K562 (cell line): ENCODE measurements at regions not wholly inside any gene's neighbourhood (a gene's known extent, or its start where the extent isn't known, plus 50 kb on each side); places are given as distances from the start of the nearest gene placed in this dataset.

Experiments
- ATAC-seq: fragments of 200-7000 bp; cut with Tn5 transposase; 3 replicates; pipeline ENCODE4 v1.9.1; 2020; ENCODE audit warnings: moderate library complexity
- BruUV-seq: library from RNA; stranded (reverse); fragments of 400-500 nt; replicated peaks from 2 replicates; lab custom pipeline; 2021; lab: Mats Ljungman, UMichigan
- CTCF ChIA-PET: fragments of 300-600 bp; formaldehyde crosslinking; extraction: SDS; loops from one replicate; lab custom pipeline; 2021; ENCODE audit warnings: low intra/inter-chr PET ratio; lab: Yijun Ruan, JAX
- POLR2A ChIA-PET: fragments of 300-600, 350-650 bp; sonication (Branson Sonifier 250); formaldehyde crosslinking; extraction: SDS; loops from one replicate; lab custom pipeline; 2021; ENCODE audit warnings: antibody characterized with exemption, inconsistent platforms; lab: Yijun Ruan, JAX
- DNase-seq, 4 experiments: peaks; one replicate each; pipeline versions ENCODE4 v3.0.0 to v3.0.0-alpha.2; 2011 to 2018; ENCODE audit warnings: low spot score in 3 of 4, mixed read lengths in 3 of 4; ENCODE audit errors: extremely low read depth in 1 of 4
- FAIRE-seq: peaks from 2 replicates; lab custom pipeline; 2011; peaks lifted over from hg19 to GRCh38; lab: Jason Lieb, UNC
- H2AFZ ChIP-seq: 2 replicates; pipeline ENCODE4 v1.6.0; 2011; ENCODE audit warnings: low read depth, low read length, control low read depth, inconsistent platforms
- H3K27ac ChIP-seq: fragments of 200-600 bp; 3 replicates; pipeline ENCODE4 v1.8.0; 2011; ENCODE audit warnings: low read depth, mild to moderate bottlenecking, control low read depth, inconsistent platforms, low read length, moderate library complexity, mixed read lengths; ENCODE audit errors: extremely low read depth
- H3K27me3 ChIP-seq, 2 experiments: fragments of 300-600 bp in 1 of 2; 2 replicates in 1 of 2; 3 replicates in 1 of 2; pipeline versions ENCODE4 v1.6.0 to v1.8.0; 2011; ENCODE audit warnings: inconsistent platforms in 2 of 2, low read length in 2 of 2, mild to moderate bottlenecking in 1 of 2, mixed read lengths in 1 of 2, moderate library complexity in 1 of 2; ENCODE audit not compliant: control insufficient read depth in 2 of 2, insufficient read depth in 2 of 2
- H3K36me3 ChIP-seq: fragments of 300-600 bp; 3 replicates; pipeline ENCODE4 v1.8.0; 2011; ENCODE audit warnings: mild to moderate bottlenecking, low read length, inconsistent platforms; ENCODE audit not compliant: control insufficient read depth, insufficient read depth
- H3K4me1 ChIP-seq, 2 experiments: fragments of 200-600 bp in 1 of 2; replicated peaks in 1 of 2; 2 replicates in 1 of 2; 3 replicates in 1 of 2; pipeline versions ENCODE4 v1.5.1 to v1.8.0; 2011; ENCODE audit warnings: inconsistent platforms in 2 of 2, low read length in 2 of 2, mild to moderate bottlenecking in 1 of 2, mixed read lengths in 1 of 2, moderate library complexity in 1 of 2; ENCODE audit not compliant: control insufficient read depth in 2 of 2, insufficient read depth in 2 of 2
- H3K4me2 ChIP-seq: 2 replicates; pipeline ENCODE4 v1.6.1; 2011; ENCODE audit warnings: low read length, control low read depth, inconsistent platforms, mixed read lengths; ENCODE audit not compliant: insufficient read depth
- H3K4me3 ChIP-seq: fragments of 200-600 bp; sonication (generic), shearing (Covaris generic); 2 replicates; pipeline ENCODE4 v1.5.1; 2016; ENCODE audit warnings: control low read depth, inconsistent platforms
- H3K79me2 ChIP-seq: fragments of 200-600 bp; 3 replicates; pipeline ENCODE4 v1.8.0; 2011; ENCODE audit warnings: low read length, inconsistent platforms; ENCODE audit not compliant: control insufficient read depth, insufficient read depth
- H3K9ac ChIP-seq, 2 experiments: 2 replicates each; pipeline versions ENCODE4 v1.6.0 to v1.6.1; 2011; ENCODE audit warnings: low read depth in 2 of 2, low read length in 2 of 2, control low read depth in 1 of 2, inconsistent platforms in 1 of 2, mild to moderate bottlenecking in 1 of 2, mixed read lengths in 1 of 2; ENCODE audit not compliant: insufficient read depth in 1 of 2
- H3K9me1 ChIP-seq: one replicate; pipeline ENCODE4 v1.6.0; 2011; ENCODE audit warnings: inconsistent platforms, mild to moderate bottlenecking, low read length, moderate library complexity; ENCODE audit not compliant: control insufficient read depth, insufficient read depth
- H3K9me3 ChIP-seq: replicated peaks from 2 replicates; pipeline ENCODE4 v1.5.1; 2011; ENCODE audit warnings: low read depth, low read length, inconsistent platforms; ENCODE audit not compliant: control insufficient read depth, insufficient read depth
- H4K20me1 ChIP-seq: replicated peaks from 2 replicates; pipeline ENCODE4 v1.6.1; 2011; ENCODE audit warnings: low read length, inconsistent platforms, mixed read lengths; ENCODE audit not compliant: control insufficient read depth, insufficient read depth
- C11orf30 ChIP-seq: fragments of 450-650 bp; IDR thresholded peaks from 2 replicates; pipeline ENCODE4 v1.6.1; 2016; ENCODE audit warnings: low read depth, mild to moderate bottlenecking
- CHD4 ChIP-seq: fragments of 200-600 bp; sonication (generic); IDR thresholded peaks from 3 replicates; pipeline ENCODE4 v1.6.1; 2012; ENCODE audit warnings: low read depth, mild to moderate bottlenecking, mixed read lengths, low read length, inconsistent platforms; ENCODE audit not compliant: insufficient read depth, insufficient replicate concordance, poor library complexity, severe bottlenecking
- EGR1 ChIP-seq: fragments of 450-650 bp; conservative IDR thresholded peaks from 2 replicates; pipeline ENCODE4 v1.6.1; 2017; ENCODE audit warnings: mild to moderate bottlenecking
- HDAC2 ChIP-seq: fragments of 450-650 bp; IDR thresholded peaks from 2 replicates; pipeline ENCODE4 v1.6.1; 2016; ENCODE audit warnings: mild to moderate bottlenecking
- PML ChIP-seq: IDR thresholded peaks from 2 replicates; pipeline ENCODE4 v1.6.1; 2012; ENCODE audit warnings: low read length, inconsistent platforms
- SMARCA4 ChIP-seq: fragments of 450-650 bp; IDR thresholded peaks from 2 replicates; pipeline ENCODE4 v1.6.1; 2016
- TCF7 ChIP-seq: sonication (generic); IDR thresholded peaks from 2 replicates; pipeline ENCODE4 v1.6.1; 2016; ENCODE audit warnings: antibody characterized with exemption, borderline replicate concordance
- TEAD2 ChIP-seq: fragments of 450-650 bp; IDR thresholded peaks from 2 replicates; pipeline ENCODE4 v1.6.1; 2016; ENCODE audit warnings: missing genetic modification characterization, control low read depth, missing compliant biosample characterization
- XRCC5 ChIP-seq: fragments of 200-400 bp; formaldehyde crosslinking; IDR thresholded peaks from 2 replicates; pipeline ENCODE4 v1.6.1; 2017; ENCODE audit warnings: low read depth, mild to moderate bottlenecking, low read length
- ZMIZ1 ChIP-seq, 2 experiments: fragments of 150-350 bp in 1 of 2; IDR thresholded peaks; 2 replicates each; pipeline ENCODE4 v1.6.1; 2012 to 2016; ENCODE audit warnings: low read depth in 2 of 2, low read length in 2 of 2, mild to moderate bottlenecking in 1 of 2, moderate library complexity in 1 of 2
- ZNF12 ChIP-seq: sonication (generic); formaldehyde crosslinking; IDR thresholded peaks from 2 replicates; pipeline ENCODE4 v1.4.0; 2020; ENCODE audit warnings: mild to moderate bottlenecking, missing genetic modification reagents
- ZNF445 ChIP-seq: fragments of 250-450 bp; sonication (Bioruptor Pico); IDR thresholded peaks from 2 replicates; pipeline ENCODE4 v1.4.0; 2020; ENCODE audit warnings: low read depth, mild to moderate bottlenecking, moderate library complexity
- WGBS: fragments of 100-300 bp; shearing (Covaris generic); methylation state at CpG from one replicate; pipeline ENCODE4 v1.1.6; 2016; ENCODE audit warnings: low coverage, mixed read lengths; ENCODE audit not compliant: insufficient coverage; ENCODE audit errors: missing lambda C conversion rate; 5-methylcytosine and 5-hydroxymethylcytosine counted together
- in situ Hi-C: fragments of 300-500 bp; cut with MboI; formaldehyde crosslinking; loops from 4 replicates; pipeline ENCODE4 v1.15.0; 2018; ENCODE audit warnings: inconsistent platforms, mixed read lengths
- intact Hi-C: fragments of 100-400 bp; cut with micrococcal nuclease; formaldehyde crosslinking; loops from 2 replicates; pipeline ENCODE4 v1.14.2; 2022
- TF ChIP-seq, protein P1 (sequence below), 3 experiments: fragments of 200-800 bp in 1 of 3; sonication (Bioruptor generic) in 1 of 3; sonication (generic) in 1 of 3; formaldehyde crosslinking in 1 of 3; IDR thresholded peaks; 2 replicates each; pipeline versions ENCODE4 v1.6.1 to v1.8.0; 2016 to 2022; ENCODE audit warnings: mild to moderate bottlenecking in 2 of 3, missing compliant biosample characterization in 2 of 3, missing genetic modification characterization in 2 of 3, missing genetic modification reagents in 1 of 3

GRCh38 chr18:49698525-49699025, 114.8 kb downstream of the ACAA2 start:
- whole genome bisulfite sequencing: 3% methylated on average over 3 of the region's 4 CpGs
- no peaks in the 10 kb centered on the region for H4K20me1 ChIP-seq
- H2AFZ ChIP-seq: no peak overlapping the region
- FAIRE-seq (no peak), ATAC-seq (no peak), DNase-seq (no peak)
- H3K27ac ChIP-seq: no peak overlapping the region
- no peaks in the 10 kb centered on the region for H3K9me1 ChIP-seq
- TF ChIP-seq HDAC2 (no peak), C11orf30 (no peak), ZMIZ1 (IDR thresholded peaks at IDR 0.05; ENCODE audit: low read depth in 2 of 2, low read length in 2 of 2) (no peak), TCF7 (no peak), CHD4 (no peak), TEAD2 (tag) (no peak), PML (no peak), EGR1 (no peak), SMARCA4 (no peak), ZNF12 (CRISPR knock-in tag) (no peak), ZNF445 (CRISPR knock-in tag) (no peak), XRCC5 (no peak)
- TF ChIP-seq, protein P1, sequence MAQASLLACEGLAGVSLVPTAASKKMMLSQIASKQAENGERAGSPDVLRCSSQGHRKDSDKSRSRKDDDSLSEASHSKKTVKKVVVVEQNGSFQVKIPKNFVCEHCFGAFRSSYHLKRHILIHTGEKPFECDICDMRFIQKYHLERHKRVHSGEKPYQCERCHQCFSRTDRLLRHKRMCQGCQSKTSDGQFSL (CRISPR knock-in tag; IDR thresholded peaks at IDR 0.05): no peak
- TF ChIP-seq, protein P1 (tag; IDR thresholded peaks at IDR 0.05): no peak
- no TSS peak for BruUV-seq
- H3K4me2 ChIP-seq: no peak overlapping the region
- H3K9me3 ChIP-seq: no peaks in the 10 kb centered on the region
- no peak overlapping the region for H3K4me3 ChIP-seq
- intact Hi-C loops: no loop called here
- no peak overlapping the region for H3K9ac ChIP-seq
- peaks cover 0 to 24% of the 10 kb centered on the region in 2 experiments; a peak in 3 of 5 replicates for H3K27me3 ChIP-seq
- POLR2A ChIA-PET: interaction anchor here (0.6 kb wide), 1 partner anchor 51 kb away, joined by 3 read pairs; no protein-coding TSS in a partner anchor
- CTCF ChIA-PET: no interaction called here
- in situ Hi-C loops: no loop called here
- H3K4me1 ChIP-seq: no peaks in the 10 kb centered on the region
- no peaks in the 10 kb centered on the region for H3K79me2 ChIP-seq
- H3K36me3 ChIP-seq: no peaks in the 10 kb centered on the region
